Common myeloid progenitor, CD34-positive (primary cell): ENCODE measurements at regions not wholly inside any gene's neighbourhood (a gene's known extent, or its start where the extent isn't known, plus 50 kb on each side); places are given as distances from the start of the nearest gene placed in this dataset.

Experiments
- CTCF ChIA-PET: fragments of 350-600 bp; sonication (Branson Sonifier 250); formaldehyde crosslinking; loops from one replicate; lab custom pipeline; 2021; ENCODE audit warnings: antibody characterized with exemption; lab: Charles Lee
- POLR2A ChIA-PET: fragments of 350-600 bp; sonication (Branson Sonifier 250); formaldehyde crosslinking; loops from one replicate; lab custom pipeline; 2021; ENCODE audit warnings: antibody characterized with exemption; lab: Charles Lee
- DNase-seq, 3 donors: peaks; one replicate each; pipeline versions ENCODE4 v3.0.0 to v3.0.0-alpha.2; 2013
- H3K27ac ChIP-seq, 2 experiments: 1 replicate in 1 of 2; 2 replicates in 1 of 2; pipeline ENCODE4 v1.7.0; 2013; ENCODE audit warnings: inconsistent platforms in 2 of 2, low read length in 2 of 2, mild to moderate bottlenecking in 2 of 2, low read depth in 1 of 2, moderate library complexity in 1 of 2; ENCODE audit not compliant: severe bottlenecking in 2 of 2, insufficient read depth in 1 of 2, poor library complexity in 1 of 2
- H3K27me3 ChIP-seq, 5 experiments: replicated peaks in 2 of 5; 1 replicate in 3 of 5; 2 replicates in 2 of 5; pipeline versions ENCODE4 v1.6.1 to v1.7.0; 2013; ENCODE audit warnings: low read length in 4 of 5, mild to moderate bottlenecking in 2 of 5, moderate library complexity in 2 of 5, inconsistent platforms in 1 of 5; ENCODE audit not compliant: insufficient read depth in 5 of 5, control insufficient read depth in 4 of 5
- H3K36me3 ChIP-seq, 4 experiments: 1 replicate in 2 of 4; 2 replicates in 2 of 4; pipeline versions ENCODE4 v1.6.1 to v1.7.0; 2013; ENCODE audit warnings: low read length in 3 of 4, control low read depth in 1 of 4, mild to moderate bottlenecking in 1 of 4; ENCODE audit not compliant: control insufficient read depth in 4 of 4, insufficient read depth in 4 of 4
- H3K4me1 ChIP-seq, 4 experiments: 1 replicate in 3 of 4; 2 replicates in 1 of 4; pipeline versions ENCODE4 v1.6.1 to v1.7.1; 2013; ENCODE audit warnings: low read length in 3 of 4, mild to moderate bottlenecking in 3 of 4, control low read depth in 1 of 4, inconsistent platforms in 1 of 4, moderate library complexity in 1 of 4; ENCODE audit not compliant: control insufficient read depth in 4 of 4, insufficient read depth in 4 of 4; ENCODE audit errors: control extremely low read depth in 1 of 4
- H3K4me3 ChIP-seq, 7 experiments: 1 replicate in 4 of 7; 2 replicates in 3 of 7; pipeline versions ENCODE4 v1.5.1 to v1.7.0; 2013; ENCODE audit warnings: mild to moderate bottlenecking in 7 of 7, low read length in 6 of 7, moderate library complexity in 6 of 7, inconsistent platforms in 2 of 7, low read depth in 2 of 7, control low read depth in 1 of 7; ENCODE audit not compliant: insufficient read depth in 4 of 7, control insufficient read depth in 1 of 7; ENCODE audit errors: extremely low read depth in 1 of 7
- H3K9me3 ChIP-seq, 5 experiments: 1 replicate in 4 of 5; 2 replicates in 1 of 5; pipeline versions ENCODE4 v1.6.1 to v1.7.1; 2013; ENCODE audit warnings: low read length in 4 of 5, mild to moderate bottlenecking in 2 of 5, inconsistent platforms in 1 of 5, low read depth in 1 of 5, moderate library complexity in 1 of 5; ENCODE audit not compliant: control insufficient read depth in 4 of 5, insufficient read depth in 2 of 5; ENCODE audit errors: control extremely low read depth in 1 of 5
- whole genome bisulfite sequencing: methylation state at CpG from one replicate; pipeline ENCODE4 v1.1.5; 2013; ENCODE audit not compliant: insufficient coverage; 5-methylcytosine and 5-hydroxymethylcytosine counted together

GRCh38 chr3:117473981-117474538 is 764.5 kb downstream of the TUSC7 start:
- CTCF ChIA-PET, result no interaction called here
- H3K4me3 ChIP-seq, result no peak overlapping the region
- no peaks in the 10 kb centered on the region for H3K27me3 ChIP-seq
- no peaks in the 10 kb centered on the region for H3K9me3 ChIP-seq
- WGBS, result 91% methylated on average over 4 of the region's 8 CpGs
- no peak for DNase-seq
- H3K36me3 ChIP-seq, result no peaks in the 10 kb centered on the region
- H3K4me1 ChIP-seq, result no peaks in the 10 kb centered on the region
- no peak overlapping the region for H3K27ac ChIP-seq
- POLR2A ChIA-PET, result no interaction called here

- no peak for DNase-seq
- WGBS, result 86% methylated on average over 1 of the region's 2 CpGs
Measured at GRCh38 chr3:117476572-117476971, 767.0 kb downstream of the TUSC7 start.

GRCh38 chr3:117477214-117477755 is 767.7 kb downstream of the TUSC7 start:
- no peaks in the 10 kb centered on the region for H3K36me3 ChIP-seq
- H3K27me3 ChIP-seq, result no peaks in the 10 kb centered on the region
- ChIA-PET POLR2A (interaction anchor here (0.6 kb wide), 1 partner anchor 117 kb away, joined by 4 read pairs; no protein-coding TSS in a partner anchor), CTCF (no interaction called here)
- H3K4me1 ChIP-seq, result no peaks in the 10 kb centered on the region
- no peak overlapping the region for H3K4me3 ChIP-seq
- WGBS, result 97% methylated on average over 6 of the region's 6 CpGs
- H3K9me3 ChIP-seq, result no peaks in the 10 kb centered on the region
- DNase-seq, result no peak
- H3K27ac ChIP-seq, result no peak overlapping the region

More at GRCh38 chr3:117476572-117476971, 767.0 kb downstream of the TUSC7 start:
- Histone ChIP-seq H3K4me1 (no peaks in the 10 kb centered on the region), H3K4me3 (no peak overlapping the region), H3K27ac (no peak overlapping the region), H3K27me3 (no peaks in the 10 kb centered on the region), H3K36me3 (no peaks in the 10 kb centered on the region), H3K9me3 (no peaks in the 10 kb centered on the region)
- POLR2A ChIA-PET, result no interaction called here
- CTCF ChIA-PET, result no interaction called here

GRCh38 chr3:117479095-117479494 is 769.5 kb downstream of the TUSC7 start:
- Histone ChIP-seq H3K9me3 (no peaks in the 10 kb centered on the region), H3K4me3 (no peak overlapping the region), H3K4me1 (no peaks in the 10 kb centered on the region), H3K36me3 (no peaks in the 10 kb centered on the region), H3K27ac (no peak overlapping the region), H3K27me3 (no peaks in the 10 kb centered on the region)
- ChIA-PET POLR2A (interaction anchor here (0.6 kb wide), 1 partner anchor 380 kb away, joined by 3 read pairs; no protein-coding TSS in a partner anchor), CTCF (no interaction called here)
- WGBS, result no CpG with 5 or more reads among the region's 2 CpGs
- DNase-seq, result no peak

GRCh38 chr3:117480525-117480924 is 770.9 kb downstream of the TUSC7 start:
- no peak overlapping the region for H3K27ac ChIP-seq
- no peaks in the 10 kb centered on the region for H3K4me1 ChIP-seq
- no peaks in the 10 kb centered on the region for H3K36me3 ChIP-seq
- no peaks in the 10 kb centered on the region for H3K27me3 ChIP-seq
- POLR2A ChIA-PET, result no interaction called here
- H3K4me3 ChIP-seq, result no peak overlapping the region
- CTCF ChIA-PET, result no interaction called here
- DNase-seq, result no peak
- 92% methylated on average over 2 of the region's 3 CpGs for WGBS
- H3K9me3 ChIP-seq, result no peaks in the 10 kb centered on the region

- no peak overlapping the region for H3K27ac ChIP-seq
- no peaks in the 10 kb centered on the region for H3K9me3 ChIP-seq
- no peaks in the 10 kb centered on the region for H3K27me3 ChIP-seq
- WGBS, result 100% methylated on average over 1 of the region's 1 CpG
- no peaks in the 10 kb centered on the region for H3K4me1 ChIP-seq
- ChIA-PET CTCF (no interaction called here), POLR2A (no interaction called here)
- no peaks in the 10 kb centered on the region for H3K36me3 ChIP-seq
- DNase-seq, result no peak
- no peak overlapping the region for H3K4me3 ChIP-seq
Measured at GRCh38 chr3:117480972-117481371, 771.4 kb downstream of the TUSC7 start.

GRCh38 chr3:117483839-117484238 is 774.3 kb downstream of the TUSC7 start:
- H3K4me3 ChIP-seq, result no peak overlapping the region
- no peak for DNase-seq
- no peaks in the 10 kb centered on the region for H3K27me3 ChIP-seq
- 92% methylated on average over 3 of the region's 4 CpGs for WGBS
- no peaks in the 10 kb centered on the region for H3K9me3 ChIP-seq
- no peaks in the 10 kb centered on the region for H3K4me1 ChIP-seq
- ChIA-PET POLR2A (no interaction called here), CTCF (no interaction called here)
- no peak overlapping the region for H3K27ac ChIP-seq
- no peaks in the 10 kb centered on the region for H3K36me3 ChIP-seq
